ENCODE measurements at regions not wholly inside any gene's neighbourhood (a gene's known extent, or its start where the extent isn't known, plus 50 kb on each side); places are given as distances from the start of the nearest gene placed in this dataset.

GRCh38 chr2:234309431-234309830 lies 187.4 kb downstream of the ARL4C start:
- H3K27ac ChIP-seq (replicated peaks): no peak overlapping the region
- no peak for DNase-seq (ENCODE audit: low read depth in 1 of 2, low spot score in 1 of 2)

GRCh38 chr2:234308813-234309195 lies 188.1 kb downstream of the ARL4C start:
- peak; percentile 82 for TF ChIP-seq SPI1 (IDR thresholded peaks at IDR 0.05; ENCODE audit: borderline replicate concordance, low read depth)
- no peak for TF ChIP-seq GABPA (IDR thresholded peaks at IDR 0.05; ENCODE audit: low read depth)
- no peak overlapping the region for H3K27ac ChIP-seq (replicated peaks)
- no peaks in the 10 kb centered on the region for H3K27me3 ChIP-seq (ENCODE audit: insufficient read depth, poor library complexity, severe bottlenecking)
- H3K4me3 ChIP-seq (replicated peaks; ENCODE audit: insufficient read depth, low read length): no peak overlapping the region
- DNase-seq (ENCODE audit: low read depth in 1 of 2, low spot score in 1 of 2): peak in 1 of 2 experiments; percentile 74

More at GRCh38 chr2:234309431-234309830, 187.4 kb downstream of the ARL4C start:
- no peak overlapping the region for H3K4me3 ChIP-seq (replicated peaks; ENCODE audit: insufficient read depth, low read length)
- H3K27me3 ChIP-seq (ENCODE audit: insufficient read depth, poor library complexity, severe bottlenecking): no peaks in the 10 kb centered on the region
- no peak for TF ChIP-seq CTCF (IDR thresholded peaks at IDR 0.05; ENCODE audit: insufficient read depth, low read length)
- no peak for TF ChIP-seq POLR2AphosphoS5 (IDR thresholded peaks at IDR 0.05; ENCODE audit: low read depth)
- no peak for TF ChIP-seq REST (IDR thresholded peaks at IDR 0.05; ENCODE audit: insufficient replicate concordance, low read depth)
- no peak for TF ChIP-seq SPI1 (IDR thresholded peaks at IDR 0.05; ENCODE audit: borderline replicate concordance, low read depth)
- no peak for TF ChIP-seq GABPA (IDR thresholded peaks at IDR 0.05; ENCODE audit: low read depth)

- DNase-seq (ENCODE audit: low read depth in 1 of 2, low spot score in 1 of 2): no peak
Measured at GRCh38 chr2:234308073-234308812, 188.6 kb downstream of the ARL4C start.

More at GRCh38 chr2:234308073-234308812, 188.6 kb downstream of the ARL4C start:
- Histone ChIP-seq H3K27me3 (ENCODE audit: insufficient read depth, poor library complexity, severe bottlenecking) (no peaks in the 10 kb centered on the region), H3K27ac (replicated peaks) (no peak overlapping the region), H3K4me3 (replicated peaks; ENCODE audit: insufficient read depth, low read length) (no peak overlapping the region)
- TF ChIP-seq CTCF (IDR thresholded peaks at IDR 0.05; ENCODE audit: insufficient read depth, low read length) (no peak), REST (IDR thresholded peaks at IDR 0.05; ENCODE audit: insufficient replicate concordance, low read depth) (no peak), POLR2AphosphoS5 (IDR thresholded peaks at IDR 0.05; ENCODE audit: low read depth) (no peak), GABPA (IDR thresholded peaks at IDR 0.05; ENCODE audit: low read depth) (no peak), SPI1 (IDR thresholded peaks at IDR 0.05; ENCODE audit: borderline replicate concordance, low read depth) (no peak)
